ENCODE measurements at regions not wholly inside any gene's neighbourhood (a gene's known extent, or its start where the extent isn't known, plus 50 kb on each side); places are given as distances from the start of the nearest gene placed in this dataset.

DNA sequence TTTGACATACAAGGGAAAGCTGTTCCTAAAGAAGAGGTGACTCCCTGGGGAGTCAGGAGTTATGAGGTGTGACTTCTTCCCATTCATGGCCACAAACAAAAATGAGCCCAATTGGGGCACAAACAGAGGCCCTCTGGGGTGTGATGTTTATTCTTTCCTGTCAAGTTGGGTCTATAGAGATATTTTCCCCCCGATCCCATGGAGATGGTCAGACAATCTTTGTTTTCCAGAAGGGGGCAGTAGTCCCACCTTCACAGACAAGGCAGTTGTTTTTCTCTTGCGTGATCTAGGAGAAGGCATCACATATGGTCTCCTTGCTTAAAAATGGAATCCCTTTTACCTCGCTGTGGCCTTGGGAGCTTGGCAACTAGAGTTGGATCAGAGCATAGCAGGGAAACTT, 110.3 kb downstream of the MFSD1 start:
- CTCF ChIA-PET, result interaction anchor here (1.9 to 3.2 kb wide), 3 partner anchors 9 to 348 kb away, joined by 4 to 22 read pairs (median 8); no protein-coding TSS in a partner anchor
- DNase-seq (ENCODE audit: low read depth, low spot score), result no peak
- TF ChIP-seq, protein P1, sequence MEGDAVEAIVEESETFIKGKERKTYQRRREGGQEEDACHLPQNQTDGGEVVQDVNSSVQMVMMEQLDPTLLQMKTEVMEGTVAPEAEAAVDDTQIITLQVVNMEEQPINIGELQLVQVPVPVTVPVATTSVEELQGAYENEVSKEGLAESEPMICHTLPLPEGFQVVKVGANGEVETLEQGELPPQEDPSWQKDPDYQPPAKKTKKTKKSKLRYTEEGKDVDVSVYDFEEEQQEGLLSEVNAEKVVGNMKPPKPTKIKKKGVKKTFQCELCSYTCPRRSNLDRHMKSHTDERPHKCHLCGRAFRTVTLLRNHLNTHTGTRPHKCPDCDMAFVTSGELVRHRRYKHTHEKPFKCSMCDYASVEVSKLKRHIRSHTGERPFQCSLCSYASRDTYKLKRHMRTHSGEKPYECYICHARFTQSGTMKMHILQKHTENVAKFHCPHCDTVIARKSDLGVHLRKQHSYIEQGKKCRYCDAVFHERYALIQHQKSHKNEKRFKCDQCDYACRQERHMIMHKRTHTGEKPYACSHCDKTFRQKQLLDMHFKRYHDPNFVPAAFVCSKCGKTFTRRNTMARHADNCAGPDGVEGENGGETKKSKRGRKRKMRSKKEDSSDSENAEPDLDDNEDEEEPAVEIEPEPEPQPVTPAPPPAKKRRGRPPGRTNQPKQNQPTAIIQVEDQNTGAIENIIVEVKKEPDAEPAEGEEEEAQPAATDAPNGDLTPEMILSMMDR (IDR thresholded peaks at IDR 0.05; ENCODE audit: insufficient read depth, low read length, missing control alignments), result no peak
- POLR2A ChIA-PET, result no interaction called here
- H3K4me3 ChIP-seq (ENCODE audit: low read depth, low read length), result no peak overlapping the region

- CTCF ChIA-PET, result interaction anchor here (0.8 to 3.2 kb wide), 4 partner anchors 8 to 348 kb away, joined by 3 to 22 read pairs (median 6); no protein-coding TSS in a partner anchor
Observed at GRCh38 chr3:158912621-158913020, 110.8 kb downstream of the MFSD1 start.

DNA sequence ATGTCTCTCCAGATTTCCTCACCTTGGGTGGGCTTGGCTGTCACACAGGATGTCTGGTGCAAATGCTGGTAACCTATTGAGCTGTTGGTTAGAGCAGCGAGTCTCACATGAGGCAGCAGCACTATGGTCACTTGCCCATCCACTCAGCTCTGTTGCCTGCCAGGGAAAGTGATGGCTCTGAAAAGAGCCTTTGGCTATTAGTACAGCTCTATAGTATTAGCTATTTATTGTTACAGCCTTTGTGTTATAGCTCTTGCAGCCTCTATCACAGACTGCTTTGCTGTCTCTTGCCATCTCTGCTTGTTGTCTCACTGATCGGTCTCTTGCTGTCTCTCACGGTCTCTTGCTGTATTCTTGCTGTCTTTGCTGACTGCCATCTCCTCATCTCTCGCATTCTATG, 114.3 kb downstream of the MFSD1 start:
- ChIA-PET POLR2A (no interaction called here), CTCF (interaction anchor here (0.6 to 4.8 kb wide), 3 partner anchors 175 to 344 kb away, joined by 3 to 82 read pairs (median 67); no protein-coding TSS in a partner anchor)
- no peak for DNase-seq (ENCODE audit: low read depth, low spot score)
- H3K4me3 ChIP-seq (ENCODE audit: low read depth, low read length), result no peak overlapping the region
- TF ChIP-seq, protein P1 (IDR thresholded peaks at IDR 0.05; ENCODE audit: insufficient read depth, low read length, missing control alignments), result no peak

More at GRCh38 chr3:158912621-158913020, 110.8 kb downstream of the MFSD1 start:
- no peak overlapping the region for H3K4me3 ChIP-seq (ENCODE audit: low read depth, low read length)
- DNase-seq (ENCODE audit: low read depth, low spot score), result no peak
- POLR2A ChIA-PET, result no interaction called here
- TF ChIP-seq, protein P1 (IDR thresholded peaks at IDR 0.05; ENCODE audit: insufficient read depth, low read length, missing control alignments), result no peak

DNA sequence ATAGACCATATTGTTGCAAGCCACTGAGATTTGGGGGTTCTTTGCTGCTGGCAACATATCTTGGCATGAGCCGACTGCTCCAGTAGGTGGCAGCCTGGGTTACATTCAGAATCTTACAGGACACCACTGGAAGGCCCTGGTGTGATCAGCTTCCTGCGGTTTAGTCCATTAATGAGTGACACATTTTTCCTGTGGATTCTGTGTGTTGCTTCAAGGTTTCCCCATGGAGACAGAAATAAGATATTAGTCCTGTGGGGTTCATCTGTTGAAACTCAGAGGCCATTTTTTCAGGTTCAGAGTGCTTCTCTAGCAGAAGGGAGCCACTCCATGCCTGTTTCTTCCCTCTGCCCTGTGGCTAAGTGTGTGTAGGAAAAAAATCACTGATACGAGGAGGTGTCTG, 116.2 kb downstream of the MFSD1 start:
- TF ChIP-seq, protein P1 (IDR thresholded peaks at IDR 0.05; ENCODE audit: insufficient read depth, low read length, missing control alignments), result peak; percentile 75
- DNase-seq (ENCODE audit: low read depth, low spot score), result peak; percentile 29

GRCh38 chr3:158918451-158918850, 116.6 kb downstream of the MFSD1 start:
- ChIA-PET POLR2A (no interaction called here), CTCF (interaction anchor here (1.2 to 4.8 kb wide), 13 partner anchors 11 to 348 kb away, joined by 3 to 82 read pairs (median 4); no protein-coding TSS in a partner anchor)
- H3K4me3 ChIP-seq (ENCODE audit: low read depth, low read length), result no peak overlapping the region
- no peak for DNase-seq (ENCODE audit: low read depth, low spot score)
- TF ChIP-seq, protein P1 (IDR thresholded peaks at IDR 0.05; ENCODE audit: insufficient read depth, low read length, missing control alignments), result no peak

More for the DNA sequence above, 116.2 kb downstream of the MFSD1 start:
- H3K4me3 ChIP-seq (ENCODE audit: low read depth, low read length), result no peak overlapping the region
- ChIA-PET POLR2A (no interaction called here), CTCF (interaction anchor here (0.8 to 4.8 kb wide), 19 partner anchors 9 to 349 kb away, joined by 3 to 82 read pairs (median 5); no protein-coding TSS in a partner anchor)

- DNase-seq (ENCODE audit: low read depth, low spot score), result no peak
- TF ChIP-seq, protein P1 (IDR thresholded peaks at IDR 0.05; ENCODE audit: insufficient read depth, low read length, missing control alignments), result no peak
- no peak overlapping the region for H3K4me3 ChIP-seq (ENCODE audit: low read depth, low read length)
- CTCF ChIA-PET, result interaction anchor here (0.8 to 1.4 kb wide), 4 partner anchors 10 to 346 kb away, joined by 3 to 5 read pairs (median 3); no protein-coding TSS in a partner anchor
- POLR2A ChIA-PET, result no interaction called here
Observed at GRCh38 chr3:158920371-158920770, 118.5 kb downstream of the MFSD1 start.

Data from AG04449 (cell line).